Karpas-422 (cell line): ENCODE measurements at regions not wholly inside any gene's neighbourhood (a gene's known extent, or its start where the extent isn't known, plus 50 kb on each side); places are given as distances from the start of the nearest gene placed in this dataset.
"Not testable (repeated sequence)": the region's sequence is repeated elsewhere in the genome, so short reads cannot be mapped to it uniquely, and the experiment has no call there.

Source experiments
- DNase-seq: peaks from one replicate; pipeline ENCODE4 v3.0.0-alpha.2; 2015
- H2AFZ ChIP-seq: fragments of 200-600 bp; sonication (generic); 2 replicates; pipeline ENCODE4 v1.6.1; 2014; ENCODE audit warnings: antibody characterized with exemption, low read length, mixed read lengths
- H3K27ac ChIP-seq: fragments of 200-600 bp; sonication (generic); 2 replicates; pipeline ENCODE4 v1.5.1; 2014; ENCODE audit warnings: mild to moderate bottlenecking, low read length, moderate library complexity
- H3K27me3 ChIP-seq: fragments of 200-600 bp; sonication (generic); 2 replicates; pipeline ENCODE4 v1.6.1; 2014; ENCODE audit warnings: low read length, mixed read lengths
- H3K36me3 ChIP-seq: fragments of 200-600 bp; sonication (generic); 2 replicates; pipeline ENCODE4 v1.6.1; 2014; ENCODE audit warnings: low read length, mixed read lengths; ENCODE audit not compliant: insufficient read depth
- H3K4me1 ChIP-seq: fragments of 200-600 bp; sonication (generic); 2 replicates; pipeline ENCODE4 v1.6.1; 2014; ENCODE audit warnings: mild to moderate bottlenecking, low read length, mixed read lengths
- H3K4me2 ChIP-seq: fragments of 200-600 bp; sonication (generic); 2 replicates; pipeline ENCODE4 v1.6.1; 2014; ENCODE audit warnings: low read length, low read depth, mild to moderate bottlenecking; ENCODE audit not compliant: poor library complexity, severe bottlenecking
- H3K4me3 ChIP-seq: fragments of 200-600 bp; sonication (generic); 2 replicates; pipeline ENCODE4 v1.5.1; 2014; ENCODE audit warnings: mild to moderate bottlenecking, antibody characterized with exemption, low read length, mixed read lengths
- H3K79me2 ChIP-seq: fragments of 200-600 bp; sonication (generic); 2 replicates; pipeline ENCODE4 v1.6.1; 2014; ENCODE audit warnings: mild to moderate bottlenecking, low read length, mixed read lengths
- H3K9ac ChIP-seq: fragments of 200-600 bp; sonication (generic); 2 replicates; pipeline ENCODE4 v1.6.0; 2014; ENCODE audit warnings: low read length
- H3K9me2 ChIP-seq: fragments of 200-600 bp; sonication (generic), shearing (Covaris generic); replicated peaks from 2 replicates; pipeline ENCODE4 v1.6.0; 2014; ENCODE audit warnings: mild to moderate bottlenecking, low read length, moderate library complexity; ENCODE audit not compliant: insufficient read depth
- H3K9me3 ChIP-seq: fragments of 300-700, 200-600 bp; sonication (generic); 2 replicates; pipeline ENCODE4 v1.6.1; 2014; ENCODE audit warnings: low read length, mixed read lengths
- H4K20me1 ChIP-seq: fragments of 200-600 bp; sonication (generic); 2 replicates; pipeline ENCODE4 v1.6.1; 2014; ENCODE audit warnings: mild to moderate bottlenecking, antibody characterized with exemption, low read length, low read depth; ENCODE audit not compliant: insufficient read depth

DNA sequence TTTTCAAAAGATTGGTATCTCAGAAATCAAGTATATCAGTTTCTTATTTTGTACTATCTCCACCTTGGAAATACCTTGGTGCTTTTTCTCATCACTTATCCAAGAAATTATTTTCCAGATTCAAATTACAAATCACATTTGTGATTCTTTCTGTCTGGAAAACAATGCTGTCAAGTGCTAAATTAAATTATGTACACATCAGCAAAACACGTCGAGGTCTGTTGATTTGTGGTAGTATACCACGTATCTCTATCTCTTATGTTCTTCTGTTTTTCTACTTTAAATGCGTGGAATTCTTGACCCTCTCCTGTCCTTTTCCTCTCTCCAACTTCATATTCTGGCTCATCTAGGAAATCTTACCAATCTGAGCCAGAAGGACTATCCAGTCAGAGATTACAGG is 214.5 kb downstream of the PTN start:
- Histone ChIP-seq H3K27me3 (no peaks in the 10 kb centered on the region), H3K9me2 (no peaks in the 10 kb centered on the region), H3K4me3 (no peak overlapping the region), H3K27ac (no peak overlapping the region), H4K20me1 (no peaks in the 10 kb centered on the region), H3K4me1 (no peaks in the 10 kb centered on the region), H3K36me3 (no peaks in the 10 kb centered on the region), H3K9ac (no peak overlapping the region), H2AFZ (no peak overlapping the region), H3K9me3 (no peaks in the 10 kb centered on the region), H3K79me2 (no peaks in the 10 kb centered on the region), H3K4me2 (no peak overlapping the region)
- no peak for DNase-seq

DNA sequence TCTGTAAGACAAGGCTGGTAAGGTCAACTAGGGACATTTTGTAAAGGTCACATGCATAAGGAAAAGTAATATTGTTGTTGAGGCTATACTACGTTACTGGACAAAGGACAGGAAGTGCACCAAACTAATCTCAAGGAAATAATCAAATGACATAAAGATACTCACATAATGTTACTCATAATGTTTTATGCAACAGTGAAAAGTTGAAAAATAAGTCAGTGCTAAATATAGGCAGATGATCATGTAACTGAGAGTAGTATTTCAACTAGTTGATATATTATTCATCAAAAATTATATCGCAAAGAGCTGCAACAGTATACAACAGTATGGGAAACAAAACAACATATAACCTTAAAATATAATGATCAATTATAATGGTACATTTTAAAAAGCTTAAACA is 215.7 kb downstream of the PTN start:
- Histone ChIP-seq H4K20me1 (no peaks in the 10 kb centered on the region), H3K4me2 (no peak overlapping the region), H3K4me1 (no peaks in the 10 kb centered on the region), H3K4me3 (no peak overlapping the region), H3K9me3 (no peaks in the 10 kb centered on the region), H3K79me2 (no peaks in the 10 kb centered on the region), H3K9me2 (no peaks in the 10 kb centered on the region), H3K36me3 (no peaks in the 10 kb centered on the region), H3K27me3 (no peaks in the 10 kb centered on the region), H3K9ac (no peak overlapping the region), H2AFZ (no peak overlapping the region), H3K27ac (no peak overlapping the region)
- DNase-seq = no peak

DNA sequence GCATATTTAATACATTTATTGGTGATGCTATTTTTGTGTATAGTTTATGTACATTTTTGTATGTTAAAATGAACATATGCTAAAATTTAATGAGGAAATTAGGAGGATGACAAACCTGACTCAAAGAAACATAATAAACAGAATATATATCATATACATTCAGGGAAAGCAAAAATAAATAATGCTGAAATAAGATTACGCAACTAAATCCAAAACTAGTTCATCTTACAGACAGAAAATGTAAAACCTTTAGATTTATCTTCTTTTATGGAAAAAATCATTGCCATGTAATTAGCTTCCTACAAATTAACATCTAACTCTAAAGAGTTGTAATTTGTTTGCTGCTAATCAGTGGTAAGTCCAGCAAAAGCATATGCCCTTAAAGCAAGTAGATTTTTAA is 216.5 kb downstream of the PTN start:
- Histone ChIP-seq H3K27me3 (no peaks in the 10 kb centered on the region), H3K27ac (no peak overlapping the region), H3K9ac (no peak overlapping the region), H3K4me1 (no peaks in the 10 kb centered on the region), H3K9me3 (no peaks in the 10 kb centered on the region), H2AFZ (no peak overlapping the region), H4K20me1 (no peaks in the 10 kb centered on the region), H3K4me3 (no peak overlapping the region), H3K36me3 (no peaks in the 10 kb centered on the region), H3K9me2 (no peaks in the 10 kb centered on the region), H3K4me2 (no peak overlapping the region), H3K79me2 (no peaks in the 10 kb centered on the region)
- no peak for DNase-seq

DNA sequence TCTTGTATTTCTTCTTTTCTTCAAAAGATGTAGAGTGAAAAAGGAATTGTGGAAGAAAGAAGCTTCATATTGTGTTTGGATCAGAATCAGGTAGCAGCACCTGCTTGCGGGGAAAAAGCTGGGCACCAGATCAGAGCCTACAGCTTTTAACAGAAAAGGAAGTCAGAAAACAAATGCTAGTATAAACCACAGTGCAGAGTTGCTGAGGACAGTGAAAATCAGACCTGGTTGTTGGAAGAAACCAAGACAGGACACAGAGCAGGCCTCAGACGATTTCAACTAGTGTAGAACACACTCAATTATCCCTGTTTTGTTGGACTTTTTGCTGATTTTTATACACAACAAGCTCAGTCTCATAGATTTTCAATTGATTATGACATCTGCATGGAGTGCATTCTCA is 221.4 kb downstream of the PTN start:
- no peaks in the 10 kb centered on the region for H4K20me1 ChIP-seq
- H3K4me2 ChIP-seq = no peak overlapping the region
- no peaks in the 10 kb centered on the region for H3K79me2 ChIP-seq
- no peak overlapping the region for H2AFZ ChIP-seq
- no peak overlapping the region for H3K27ac ChIP-seq
- 0 out of 2 replicates have a peak, but pooled peaks cover 3% of the 10 kb centered on the region for H3K9me2 ChIP-seq
- H3K9me3 ChIP-seq = no peaks in the 10 kb centered on the region
- H3K9ac ChIP-seq = no peak overlapping the region
- no peak for DNase-seq
- H3K36me3 ChIP-seq = no peaks in the 10 kb centered on the region
- H3K27me3 ChIP-seq = no peaks in the 10 kb centered on the region
- H3K4me1 ChIP-seq = no peaks in the 10 kb centered on the region
- no peak overlapping the region for H3K4me3 ChIP-seq

DNA sequence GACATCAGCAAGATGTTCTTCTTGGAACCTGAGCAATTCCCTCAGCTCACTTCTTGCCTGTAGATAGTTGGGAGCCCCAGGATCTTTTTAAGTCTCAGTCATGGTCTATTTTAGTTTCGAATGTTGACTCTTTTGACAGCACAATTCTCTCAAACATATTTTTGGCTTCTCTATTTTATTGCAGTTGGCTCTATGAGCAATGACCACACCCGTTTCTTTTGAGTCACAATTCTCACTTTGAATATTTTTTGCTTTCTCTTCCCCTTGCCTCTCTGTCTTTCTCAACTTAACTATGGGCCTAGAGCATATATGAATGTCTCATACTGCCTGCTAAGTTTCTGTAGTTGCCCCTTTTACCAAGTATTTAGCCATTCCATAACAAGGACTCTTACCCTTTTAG is 222.8 kb downstream of the PTN start:
- Histone ChIP-seq H3K4me1 (no peaks in the 10 kb centered on the region), H3K79me2 (no peaks in the 10 kb centered on the region), H3K9me2 (0 out of 2 replicates have a peak, but pooled peaks cover 3% of the 10 kb centered on the region), H3K9ac (no peak overlapping the region), H2AFZ (no peak overlapping the region), H3K4me2 (no peak overlapping the region), H3K27me3 (no peaks in the 10 kb centered on the region), H3K36me3 (no peaks in the 10 kb centered on the region), H3K4me3 (no peak overlapping the region), H3K9me3 (no peaks in the 10 kb centered on the region), H4K20me1 (no peaks in the 10 kb centered on the region), H3K27ac (no peak overlapping the region)
- DNase-seq = no peak

DNA sequence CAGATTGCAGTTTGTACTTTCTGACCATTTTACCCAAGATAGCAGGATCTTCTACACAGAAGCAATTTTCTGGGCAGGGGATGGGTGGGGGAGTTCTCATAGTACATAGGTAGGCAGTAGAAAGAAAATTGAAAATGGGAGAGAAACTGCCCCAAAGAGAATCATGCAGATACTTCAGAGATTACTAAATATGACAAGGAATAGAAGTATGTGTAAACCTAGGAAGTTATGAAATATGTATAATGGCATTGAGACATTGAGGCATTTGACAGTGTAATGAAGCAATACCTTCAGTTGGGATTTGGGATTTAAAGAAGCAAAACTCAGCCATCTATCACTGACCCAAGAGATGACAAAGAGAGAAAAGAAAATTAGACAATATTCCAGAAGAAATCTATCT is 233.0 kb downstream of the PTN start:
- Histone ChIP-seq H3K4me1 (no peaks in the 10 kb centered on the region), H3K4me2 (no peak overlapping the region), H3K27ac (no peak overlapping the region), H3K9me3 (no peaks in the 10 kb centered on the region), H2AFZ (no peak overlapping the region), H3K27me3 (no peaks in the 10 kb centered on the region), H3K36me3 (no peaks in the 10 kb centered on the region), H3K9ac (no peak overlapping the region), H4K20me1 (no peaks in the 10 kb centered on the region), H3K4me3 (no peak overlapping the region), H3K79me2 (no peaks in the 10 kb centered on the region), H3K9me2 (no peaks in the 10 kb centered on the region)
- no peak for DNase-seq

DNA sequence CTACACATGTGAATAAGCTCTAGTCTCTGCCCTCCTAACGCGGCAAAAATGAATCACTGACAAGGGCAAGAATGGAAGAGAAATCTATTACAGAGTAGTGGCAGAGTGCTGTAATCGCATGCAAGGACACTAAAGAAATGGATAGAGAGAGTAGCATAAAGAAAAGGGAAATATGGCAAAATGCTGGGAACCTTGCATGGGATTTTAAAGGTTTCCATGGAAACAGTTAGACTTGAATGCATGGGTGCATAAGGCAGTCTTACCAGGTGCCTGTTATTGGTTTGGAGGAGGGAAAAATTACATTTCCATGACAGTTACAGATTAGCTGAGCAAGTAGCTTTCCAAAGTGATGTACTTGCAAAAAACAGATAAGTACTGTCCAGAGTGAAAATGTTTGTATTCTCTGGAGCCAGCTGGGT is 233.4 kb downstream of the PTN start:
- Histone ChIP-seq H3K9me2 (no peaks in the 10 kb centered on the region), H3K27ac (no peak overlapping the region), H3K9ac (no peak overlapping the region)

DNA sequence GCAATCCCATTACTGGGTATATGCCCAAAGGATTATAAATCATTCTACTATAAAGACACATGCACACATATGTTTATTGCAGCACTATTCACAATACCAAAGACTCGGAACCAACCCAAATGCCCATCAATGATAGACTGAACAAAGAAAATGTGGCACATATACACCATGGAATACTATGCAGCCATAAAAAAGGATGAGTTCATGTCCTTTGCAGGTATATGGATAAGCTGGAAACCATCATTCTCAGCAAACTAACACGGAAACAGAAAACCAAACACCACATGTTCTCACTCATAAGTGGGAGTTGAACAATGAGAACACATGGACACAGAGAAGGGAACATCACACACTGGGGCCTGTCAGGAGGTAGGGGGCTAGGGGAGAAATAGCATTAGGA is 235.7 kb downstream of the PTN start:
- not testable (repeated sequence) for H3K27ac ChIP-seq, H3K9me2 ChIP-seq

More for the DNA sequence above, 233.4 kb downstream of the PTN start:
- no peak overlapping the region for H3K4me3 ChIP-seq
- DNase-seq = no peak
- H2AFZ ChIP-seq = no peak overlapping the region
- H3K4me1 ChIP-seq = no peaks in the 10 kb centered on the region
- H3K4me2 ChIP-seq = no peak overlapping the region
- H3K27me3 ChIP-seq = no peaks in the 10 kb centered on the region
- no peaks in the 10 kb centered on the region for H4K20me1 ChIP-seq
- H3K9me3 ChIP-seq = no peaks in the 10 kb centered on the region
- H3K36me3 ChIP-seq = no peaks in the 10 kb centered on the region
- no peaks in the 10 kb centered on the region for H3K79me2 ChIP-seq

DNA sequence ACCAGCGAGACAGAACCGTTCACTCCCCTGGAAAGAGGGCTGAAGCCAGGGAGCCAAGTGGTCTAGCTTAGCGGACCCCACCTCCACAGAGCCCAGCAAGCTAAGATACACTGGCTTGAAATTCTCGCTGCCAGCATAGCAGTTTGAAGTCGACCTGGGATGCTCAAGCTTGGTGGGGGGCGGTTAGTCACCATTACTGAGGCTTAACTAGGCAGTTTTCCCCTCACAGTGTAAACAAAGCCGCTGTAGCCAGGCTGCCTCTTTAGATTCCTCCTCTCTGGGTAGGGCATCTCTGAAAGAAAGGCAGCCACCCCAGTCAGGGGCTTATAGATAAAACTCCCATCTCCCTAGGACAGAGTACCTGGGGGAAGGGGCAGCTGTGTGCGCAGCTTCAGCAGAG is 235.1 kb downstream of the CHRM2 start:
- H3K9me2 ChIP-seq, DNase-seq, H3K27ac ChIP-seq, H3K9me3 ChIP-seq, H2AFZ ChIP-seq, H3K4me2 ChIP-seq, H3K4me1 ChIP-seq, H3K27me3 ChIP-seq, H3K9ac ChIP-seq, H4K20me1 ChIP-seq, H3K36me3 ChIP-seq, H3K79me2 ChIP-seq, H3K4me3 ChIP-seq: not testable (repeated sequence)

More for the DNA sequence above, 235.7 kb downstream of the PTN start:
- H3K9me3 ChIP-seq, H3K9ac ChIP-seq, H3K36me3 ChIP-seq, H3K79me2 ChIP-seq, H3K27me3 ChIP-seq, H3K4me3 ChIP-seq, H3K4me1 ChIP-seq, H2AFZ ChIP-seq, DNase-seq, H3K4me2 ChIP-seq, H4K20me1 ChIP-seq: not testable (repeated sequence)
